Dendritic cell treated with granulocyte-macrophage colony-stimulating factor and Interleukin-4, amounts not matched to agents 40 ng/mL and 50 ng/mL, for 4 days (primary cell): ENCODE measurements at regions not wholly inside any gene's neighbourhood (a gene's known extent, or its start where the extent isn't known, plus 50 kb on each side); places are given as distances from the start of the nearest gene placed in this dataset.
"Not testable (repeated sequence)": the region's sequence is repeated elsewhere in the genome, so short reads cannot be mapped to it uniquely, and the experiment has no call there.

ENCODE experiments used
- H3K27ac Mint-ChIP-seq: one replicate; pipeline ENCODE4 v1.8.0; 2022; ENCODE audit warnings: mild to moderate bottlenecking, mixed read lengths
- H3K27me3 Mint-ChIP-seq: one replicate; pipeline ENCODE4 v1.8.0; 2022; ENCODE audit warnings: mild to moderate bottlenecking, mixed read lengths
- H3K36me3 Mint-ChIP-seq: one replicate; pipeline ENCODE4 v1.8.0; 2022; ENCODE audit warnings: low read depth, mixed read lengths
- H3K4me1 Mint-ChIP-seq: one replicate; pipeline ENCODE4 v1.8.0; 2022; ENCODE audit warnings: low read depth, mixed read lengths
- H3K4me3 Mint-ChIP-seq: one replicate; pipeline ENCODE4 v1.8.0; 2022; ENCODE audit warnings: mild to moderate bottlenecking, moderate library complexity, mixed read lengths
- H3K9me3 Mint-ChIP-seq: one replicate; pipeline ENCODE4 v1.8.0; 2022; ENCODE audit warnings: mixed read lengths
- intact Hi-C: fragments of 100-400 bp; cut with micrococcal nuclease; formaldehyde crosslinking; loops from one replicate; pipeline ENCODE4 v1.15.0; 2022

DNA sequence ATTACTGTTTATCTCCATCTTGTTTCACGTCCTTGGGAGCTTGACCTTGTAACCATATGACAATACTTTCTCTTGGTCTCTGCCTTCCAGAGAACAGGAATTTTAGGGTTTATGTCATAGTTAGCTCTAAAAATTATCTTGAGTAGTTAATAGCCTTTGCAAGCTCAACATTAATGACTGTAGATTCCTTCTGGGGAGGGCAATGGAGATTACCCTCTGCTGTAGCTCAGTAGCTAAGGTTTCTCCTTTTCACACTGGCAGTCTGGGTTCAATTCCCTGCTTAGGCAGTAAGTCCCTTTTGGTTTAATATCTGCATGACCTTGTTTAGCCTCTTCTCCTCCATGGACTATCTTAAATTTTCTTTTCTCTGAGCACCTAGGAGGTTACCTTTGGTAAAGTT lies 181.7 kb upstream of the GPR101 start:
- no peaks in the 10 kb centered on the region for H3K9me3 Mint-ChIP-seq

DNA sequence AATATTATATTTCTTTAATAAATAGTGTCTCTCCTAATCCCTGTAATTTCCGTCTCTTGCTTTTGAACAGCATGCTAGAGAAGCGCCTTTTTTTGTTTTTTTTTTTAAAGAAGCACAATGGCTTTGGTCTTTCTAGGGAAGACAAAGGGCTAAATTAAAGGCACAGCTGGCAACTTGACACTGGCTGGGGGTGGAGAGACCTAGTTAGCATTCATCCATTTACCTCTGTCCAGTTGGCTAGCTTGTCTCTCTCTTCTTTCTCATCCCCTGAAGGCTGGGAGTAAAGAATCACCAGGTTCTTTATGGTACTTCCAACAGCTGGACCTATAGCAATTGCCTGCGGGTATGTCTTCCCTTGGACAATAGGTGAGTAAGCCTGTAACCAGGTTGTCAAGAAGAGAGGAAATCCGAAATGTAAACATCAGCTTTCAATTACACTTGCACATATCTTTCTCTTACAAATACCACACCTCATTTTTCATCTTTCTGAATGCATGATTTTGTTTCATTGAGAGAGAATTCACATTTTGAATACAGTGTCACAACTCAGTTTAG lies 178.4 kb upstream of the GPR101 start:
- Mint-ChIP-seq H3K27me3 (no peaks in the 10 kb centered on the region), H3K4me1 (no peaks in the 10 kb centered on the region), H3K9me3 (no peaks in the 10 kb centered on the region), H3K36me3 (no peaks in the 10 kb centered on the region), H3K4me3 (no peak overlapping the region), H3K27ac (no peak overlapping the region)
- intact Hi-C loops: no loop called here

More for the DNA sequence above, 181.7 kb upstream of the GPR101 start:
- H3K4me1 Mint-ChIP-seq: no peaks in the 10 kb centered on the region
- intact Hi-C loops: no loop called here
- H3K27me3 Mint-ChIP-seq: no peaks in the 10 kb centered on the region
- no peak overlapping the region for H3K27ac Mint-ChIP-seq
- H3K4me3 Mint-ChIP-seq: no peak overlapping the region
- no peaks in the 10 kb centered on the region for H3K36me3 Mint-ChIP-seq

DNA sequence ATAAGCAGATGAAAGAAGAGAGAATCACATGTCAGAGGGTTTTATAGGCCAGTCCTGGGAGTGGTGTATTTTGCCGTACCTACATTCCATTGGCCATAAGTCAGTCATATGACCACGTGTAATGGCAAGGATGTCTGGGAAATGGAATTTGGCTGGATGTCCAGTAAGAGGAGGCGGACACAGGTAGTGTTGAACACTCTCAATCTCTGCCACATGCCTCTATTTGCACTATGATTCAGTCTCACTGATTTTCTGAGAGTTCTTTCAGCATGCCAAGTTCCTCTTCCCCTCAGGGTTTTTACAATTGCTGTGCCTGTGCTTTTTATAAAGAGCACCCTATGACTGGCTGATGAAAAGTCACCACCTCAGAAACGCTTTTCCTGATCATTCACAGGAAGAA lies 164.2 kb upstream of the GPR101 start:
- intact Hi-C loops: no loop called here
- Mint-ChIP-seq H3K9me3 (no peaks in the 10 kb centered on the region), H3K4me1 (no peaks in the 10 kb centered on the region), H3K27me3 (no peaks in the 10 kb centered on the region), H3K4me3 (no peak overlapping the region), H3K27ac (no peak overlapping the region), H3K36me3 (no peaks in the 10 kb centered on the region)

GRCh38 chrX:137195991-137196390 lies 162.2 kb upstream of the GPR101 start:
- Mint-ChIP-seq H3K9me3 (no peaks in the 10 kb centered on the region), H3K4me1 (no peaks in the 10 kb centered on the region), H3K27ac (no peak overlapping the region), H3K36me3 (no peaks in the 10 kb centered on the region), H3K27me3 (no peaks in the 10 kb centered on the region), H3K4me3 (no peak overlapping the region)
- intact Hi-C loops: no loop called here

GRCh38 chrX:137195296-137195695 lies 161.5 kb upstream of the GPR101 start:
- Mint-ChIP-seq H3K27ac (no peak overlapping the region), H3K36me3 (no peaks in the 10 kb centered on the region), H3K4me3 (no peak overlapping the region), H3K27me3 (no peaks in the 10 kb centered on the region), H3K4me1 (no peaks in the 10 kb centered on the region), H3K9me3 (no peaks in the 10 kb centered on the region)
- intact Hi-C loops: no loop called here

- H3K4me3 Mint-ChIP-seq: no peak overlapping the region
Observed at GRCh38 chrX:137194164-137194563, 160.4 kb upstream of the GPR101 start.

GRCh38 chrX:137187540-137187939 lies 153.7 kb upstream of the GPR101 start:
- H3K4me3 Mint-ChIP-seq: no peak overlapping the region
- intact Hi-C loops: no loop called here
- no peaks in the 10 kb centered on the region for H3K4me1 Mint-ChIP-seq
- H3K27ac Mint-ChIP-seq: no peak overlapping the region
- H3K36me3 Mint-ChIP-seq: no peaks in the 10 kb centered on the region
- H3K27me3 Mint-ChIP-seq: no peaks in the 10 kb centered on the region
- H3K9me3 Mint-ChIP-seq: no peaks in the 10 kb centered on the region

More at GRCh38 chrX:137194164-137194563, 160.4 kb upstream of the GPR101 start:
- Mint-ChIP-seq H3K27me3 (no peaks in the 10 kb centered on the region), H3K36me3 (no peaks in the 10 kb centered on the region), H3K4me1 (no peaks in the 10 kb centered on the region), H3K9me3 (no peaks in the 10 kb centered on the region), H3K27ac (no peak overlapping the region)
- intact Hi-C loops: loop anchor here (5.0 kb wide), 1 partner anchor 237 kb away; no protein-coding TSS in a partner anchor

- Mint-ChIP-seq H3K9me3 (no peaks in the 10 kb centered on the region), H3K27ac (no peak overlapping the region), H3K4me1 (no peaks in the 10 kb centered on the region), H3K4me3 (no peak overlapping the region), H3K36me3 (no peaks in the 10 kb centered on the region), H3K27me3 (peaks cover 1% of the 10 kb centered on the region)
- intact Hi-C loops: no loop called here
Observed at GRCh38 chrX:137178392-137178791, 144.6 kb upstream of the GPR101 start.

- Mint-ChIP-seq H3K9me3 (no peaks in the 10 kb centered on the region), H3K27ac (no peak overlapping the region), H3K27me3 (peaks cover 3% of the 10 kb centered on the region), H3K36me3 (no peaks in the 10 kb centered on the region), H3K4me3 (no peak overlapping the region), H3K4me1 (no peaks in the 10 kb centered on the region)
- intact Hi-C loops: no loop called here
Observed at GRCh38 chrX:137172317-137172948, 138.6 kb upstream of the GPR101 start.

DNA sequence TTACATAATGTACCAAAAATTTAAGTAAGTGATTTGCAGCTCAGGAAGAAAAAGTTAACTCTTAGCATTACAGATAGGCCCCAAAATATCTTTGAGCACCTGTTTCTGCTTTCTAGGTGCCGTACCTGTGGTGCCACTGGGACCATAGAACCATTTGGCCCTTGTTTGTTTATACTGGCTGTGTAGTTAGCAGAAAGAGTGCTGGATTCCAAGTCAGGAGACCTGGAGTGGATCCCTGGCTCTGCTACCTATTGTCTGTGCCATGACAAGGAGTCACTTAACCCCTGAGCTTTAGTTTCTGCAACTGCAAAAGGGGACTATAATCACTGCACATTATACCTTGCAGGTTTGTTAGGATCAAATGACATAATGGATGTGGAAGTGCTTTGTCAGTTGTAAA lies 137.8 kb upstream of the GPR101 start:
- H3K9me3 Mint-ChIP-seq: no peaks in the 10 kb centered on the region

GRCh38 chrX:137166591-137166990 lies 132.8 kb upstream of the GPR101 start:
- Mint-ChIP-seq H3K9me3 (no peaks in the 10 kb centered on the region), H3K4me3 (no peak overlapping the region), H3K36me3 (no peaks in the 10 kb centered on the region), H3K27ac (no peak overlapping the region), H3K4me1 (no peaks in the 10 kb centered on the region), H3K27me3 (peaks cover 3% of the 10 kb centered on the region)
- intact Hi-C loops: no loop called here

More for the DNA sequence above, 137.8 kb upstream of the GPR101 start:
- Mint-ChIP-seq H3K4me1 (no peaks in the 10 kb centered on the region), H3K4me3 (no peak overlapping the region), H3K36me3 (no peaks in the 10 kb centered on the region), H3K27ac (no peak overlapping the region), H3K27me3 (peaks cover 3% of the 10 kb centered on the region)
- intact Hi-C loops: no loop called here

- Mint-ChIP-seq H3K9me3 (no peaks in the 10 kb centered on the region), H3K27me3 (peaks cover 2% of the 10 kb centered on the region), H3K36me3 (no peaks in the 10 kb centered on the region), H3K27ac (no peak overlapping the region), H3K4me3 (no peak overlapping the region), H3K4me1 (no peaks in the 10 kb centered on the region)
- intact Hi-C loops: no loop called here
Observed at GRCh38 chrX:137164329-137164728, 130.5 kb upstream of the GPR101 start.

- H3K4me3 Mint-ChIP-seq: no peak overlapping the region
- no peaks in the 10 kb centered on the region for H3K36me3 Mint-ChIP-seq
- intact Hi-C loops: no loop called here
- no peaks in the 10 kb centered on the region for H3K4me1 Mint-ChIP-seq
- H3K27me3 Mint-ChIP-seq: no peaks in the 10 kb centered on the region
- H3K9me3 Mint-ChIP-seq: no peaks in the 10 kb centered on the region
- H3K27ac Mint-ChIP-seq: no peak overlapping the region
Observed at GRCh38 chrX:137151403-137151802, 117.6 kb upstream of the GPR101 start.

GRCh38 chrX:137143864-137144263 lies 110.1 kb upstream of the GPR101 start:
- no peaks in the 10 kb centered on the region for H3K9me3 Mint-ChIP-seq
- H3K27ac Mint-ChIP-seq: no peak overlapping the region
- intact Hi-C loops: no loop called here
- H3K36me3 Mint-ChIP-seq: no peaks in the 10 kb centered on the region
- no peak overlapping the region for H3K4me3 Mint-ChIP-seq
- H3K27me3 Mint-ChIP-seq: peaks cover 3% of the 10 kb centered on the region
- H3K4me1 Mint-ChIP-seq: no peaks in the 10 kb centered on the region

GRCh38 chrX:137122651-137123050 lies 88.9 kb upstream of the GPR101 start:
- H3K36me3 Mint-ChIP-seq, H3K4me1 Mint-ChIP-seq, H3K27me3 Mint-ChIP-seq: not testable (repeated sequence)

More at GRCh38 chrX:137122651-137123050, 88.9 kb upstream of the GPR101 start:
- H3K9me3 Mint-ChIP-seq, H3K4me3 Mint-ChIP-seq, intact Hi-C loops, H3K27ac Mint-ChIP-seq: not testable (repeated sequence)
